Rectal smooth muscle tissue (tissue), 1 donor: ENCODE measurements at regions not wholly inside any gene's neighbourhood (a gene's known extent, or its start where the extent isn't known, plus 50 kb on each side); places are given as distances from the start of the nearest gene placed in this dataset.

Source experiments
- H3K27ac ChIP-seq: one replicate; pipeline ENCODE4 v1.7.0; 2013; ENCODE audit warnings: low read depth, low read length, inconsistent platforms
- H3K27me3 ChIP-seq: one replicate; pipeline ENCODE4 v1.7.0; 2013; ENCODE audit warnings: low read length; ENCODE audit not compliant: control insufficient read depth, insufficient read depth
- H3K36me3 ChIP-seq: one replicate; pipeline ENCODE4 v1.7.0; 2013; ENCODE audit warnings: low read length; ENCODE audit not compliant: control insufficient read depth, insufficient read depth
- H3K4me1 ChIP-seq: one replicate; pipeline ENCODE4 v1.7.0; 2013; ENCODE audit warnings: low read length; ENCODE audit not compliant: control insufficient read depth, insufficient read depth
- H3K4me3 ChIP-seq: one replicate; pipeline ENCODE4 v1.7.0; 2013; ENCODE audit warnings: low read length
- H3K9ac ChIP-seq: one replicate; pipeline ENCODE4 v1.7.0; 2013; ENCODE audit warnings: low read length

GRCh38 chr16:9406038-9406712 is 314.7 kb downstream of the HAPSTR1 start:
- no peaks in the 10 kb centered on the region for H3K27me3 ChIP-seq
- H3K27ac ChIP-seq = no peak overlapping the region
- no peaks in the 10 kb centered on the region for H3K36me3 ChIP-seq
- no peak overlapping the region for H3K9ac ChIP-seq
- H3K4me1 ChIP-seq = no peaks in the 10 kb centered on the region
- no peak overlapping the region for H3K4me3 ChIP-seq

GRCh38 chr16:9407206-9407758 is 315.8 kb downstream of the HAPSTR1 start:
- no peaks in the 10 kb centered on the region for H3K27me3 ChIP-seq
- no peak overlapping the region for H3K4me3 ChIP-seq
- H3K9ac ChIP-seq = no peak overlapping the region
- no peaks in the 10 kb centered on the region for H3K4me1 ChIP-seq
- no peaks in the 10 kb centered on the region for H3K36me3 ChIP-seq
- H3K27ac ChIP-seq = no peak overlapping the region

- Histone ChIP-seq H3K9ac (no peak overlapping the region), H3K27me3 (no peaks in the 10 kb centered on the region), H3K36me3 (no peaks in the 10 kb centered on the region), H3K4me3 (no peak overlapping the region), H3K4me1 (no peaks in the 10 kb centered on the region), H3K27ac (no peak overlapping the region)
Observed at GRCh38 chr16:9408297-9408878, 316.9 kb downstream of the HAPSTR1 start.

GRCh38 chr16:9409560-9410493 is 318.4 kb downstream of the HAPSTR1 start:
- no peak overlapping the region for H3K9ac ChIP-seq
- H3K36me3 ChIP-seq = no peaks in the 10 kb centered on the region
- no peak overlapping the region for H3K27ac ChIP-seq
- H3K4me1 ChIP-seq = no peaks in the 10 kb centered on the region
- H3K4me3 ChIP-seq = no peak overlapping the region
- H3K27me3 ChIP-seq = no peaks in the 10 kb centered on the region

- no peak overlapping the region for H3K9ac ChIP-seq
- H3K4me1 ChIP-seq = no peaks in the 10 kb centered on the region
- H3K27ac ChIP-seq = no peak overlapping the region
- H3K27me3 ChIP-seq = no peaks in the 10 kb centered on the region
- no peak overlapping the region for H3K4me3 ChIP-seq
- no peaks in the 10 kb centered on the region for H3K36me3 ChIP-seq
Observed at GRCh38 chr16:9411426-9411825, 320.0 kb downstream of the HAPSTR1 start.

- no peaks in the 10 kb centered on the region for H3K27me3 ChIP-seq
- H3K27ac ChIP-seq = no peak overlapping the region
- H3K4me1 ChIP-seq = no peaks in the 10 kb centered on the region
- no peak overlapping the region for H3K4me3 ChIP-seq
- no peak overlapping the region for H3K9ac ChIP-seq
- no peaks in the 10 kb centered on the region for H3K36me3 ChIP-seq
Observed at GRCh38 chr16:9412031-9412914, 320.8 kb downstream of the HAPSTR1 start.

- Histone ChIP-seq H3K27ac (no peak overlapping the region), H3K36me3 (no peaks in the 10 kb centered on the region), H3K4me3 (no peak overlapping the region), H3K4me1 (no peaks in the 10 kb centered on the region), H3K27me3 (no peaks in the 10 kb centered on the region), H3K9ac (no peak overlapping the region)
Observed at GRCh38 chr16:9412915-9413264, 321.4 kb downstream of the HAPSTR1 start.

- Histone ChIP-seq H3K4me1 (no peaks in the 10 kb centered on the region), H3K27ac (no peak overlapping the region), H3K9ac (no peak overlapping the region), H3K4me3 (no peak overlapping the region), H3K36me3 (no peaks in the 10 kb centered on the region), H3K27me3 (no peaks in the 10 kb centered on the region)
Observed at GRCh38 chr16:9415545-9415944, 324.1 kb downstream of the HAPSTR1 start.

GRCh38 chr16:9417898-9418297 is 326.5 kb downstream of the HAPSTR1 start:
- Histone ChIP-seq H3K27me3 (no peaks in the 10 kb centered on the region), H3K4me1 (no peaks in the 10 kb centered on the region), H3K36me3 (no peaks in the 10 kb centered on the region), H3K4me3 (no peak overlapping the region), H3K27ac (no peak overlapping the region), H3K9ac (no peak overlapping the region)

GRCh38 chr16:9419161-9419560 is 327.7 kb downstream of the HAPSTR1 start:
- H3K27ac ChIP-seq = no peak overlapping the region

GRCh38 chr16:9422762-9423513 is 331.5 kb downstream of the HAPSTR1 start:
- no peaks in the 10 kb centered on the region for H3K4me1 ChIP-seq
- H3K4me3 ChIP-seq = no peak overlapping the region
- no peak overlapping the region for H3K9ac ChIP-seq
- H3K27ac ChIP-seq = no peak overlapping the region
- no peaks in the 10 kb centered on the region for H3K36me3 ChIP-seq
- no peaks in the 10 kb centered on the region for H3K27me3 ChIP-seq

More at GRCh38 chr16:9419161-9419560, 327.7 kb downstream of the HAPSTR1 start:
- Histone ChIP-seq H3K4me1 (no peaks in the 10 kb centered on the region), H3K9ac (no peak overlapping the region), H3K27me3 (no peaks in the 10 kb centered on the region), H3K36me3 (no peaks in the 10 kb centered on the region), H3K4me3 (no peak overlapping the region)
